ENCODE measurements at regions not wholly inside any gene's neighbourhood (a gene's known extent, or its start where the extent isn't known, plus 50 kb on each side); places are given as distances from the start of the nearest gene placed in this dataset.

GRCh38 chr10:131663351-131663750, 237.5 kb upstream of the PPP2R2D start:
- no peak overlapping the region for H3K4me3 ChIP-seq (ENCODE audit: low read depth, low read length)
- no peak for DNase-seq (ENCODE audit: low read depth)
- H3K27me3 ChIP-seq (ENCODE audit: control insufficient read depth, insufficient read depth, low read length), result no peaks in the 10 kb centered on the region
- TF ChIP-seq CTCF (IDR thresholded peaks at IDR 0.05; ENCODE audit: insufficient read depth, low read length, poor library complexity, severe bottlenecking), result no peak
- no peaks in the 10 kb centered on the region for H3K36me3 ChIP-seq (ENCODE audit: control insufficient read depth, insufficient read depth, low read length)

- Histone ChIP-seq H3K36me3 (ENCODE audit: control insufficient read depth, insufficient read depth, low read length) (no peaks in the 10 kb centered on the region), H3K27me3 (ENCODE audit: control insufficient read depth, insufficient read depth, low read length) (no peaks in the 10 kb centered on the region), H3K4me3 (ENCODE audit: low read depth, low read length) (no peak overlapping the region)
- TF ChIP-seq CTCF (IDR thresholded peaks at IDR 0.05; ENCODE audit: insufficient read depth, low read length, poor library complexity, severe bottlenecking), result no peak
- no peak for DNase-seq (ENCODE audit: low read depth)
These were observed 234.7 kb upstream of the PPP2R2D start for GRCh38 chr10:131666091-131666490.

- Histone ChIP-seq H3K4me3 (ENCODE audit: low read depth, low read length) (no peak overlapping the region), H3K27me3 (ENCODE audit: control insufficient read depth, insufficient read depth, low read length) (no peaks in the 10 kb centered on the region), H3K36me3 (ENCODE audit: control insufficient read depth, insufficient read depth, low read length) (no peaks in the 10 kb centered on the region)
- TF ChIP-seq CTCF (IDR thresholded peaks at IDR 0.05; ENCODE audit: insufficient read depth, low read length, poor library complexity, severe bottlenecking), result no peak
- no peak for DNase-seq (ENCODE audit: low read depth)
These were observed 233.8 kb upstream of the PPP2R2D start for GRCh38 chr10:131667047-131667446.

GRCh38 chr10:131667561-131667960, 233.2 kb upstream of the PPP2R2D start:
- Histone ChIP-seq H3K36me3 (ENCODE audit: control insufficient read depth, insufficient read depth, low read length) (no peaks in the 10 kb centered on the region), H3K27me3 (ENCODE audit: control insufficient read depth, insufficient read depth, low read length) (no peaks in the 10 kb centered on the region), H3K4me3 (ENCODE audit: low read depth, low read length) (no peak overlapping the region)
- DNase-seq (ENCODE audit: low read depth), result no peak
- no peak for TF ChIP-seq CTCF (IDR thresholded peaks at IDR 0.05; ENCODE audit: insufficient read depth, low read length, poor library complexity, severe bottlenecking)

GRCh38 chr10:131668903-131669302, 231.9 kb upstream of the PPP2R2D start:
- H3K27me3 ChIP-seq (ENCODE audit: control insufficient read depth, insufficient read depth, low read length), result no peaks in the 10 kb centered on the region
- H3K36me3 ChIP-seq (ENCODE audit: control insufficient read depth, insufficient read depth, low read length), result no peaks in the 10 kb centered on the region
- TF ChIP-seq CTCF (IDR thresholded peaks at IDR 0.05; ENCODE audit: insufficient read depth, low read length, poor library complexity, severe bottlenecking), result no peak
- no peak for DNase-seq (ENCODE audit: low read depth)
- H3K4me3 ChIP-seq (ENCODE audit: low read depth, low read length), result no peak overlapping the region

GRCh38 chr10:131669838-131670237, 231.0 kb upstream of the PPP2R2D start:
- DNase-seq (ENCODE audit: low read depth), result no peak
- no peaks in the 10 kb centered on the region for H3K27me3 ChIP-seq (ENCODE audit: control insufficient read depth, insufficient read depth, low read length)
- no peak overlapping the region for H3K4me3 ChIP-seq (ENCODE audit: low read depth, low read length)
- no peaks in the 10 kb centered on the region for H3K36me3 ChIP-seq (ENCODE audit: control insufficient read depth, insufficient read depth, low read length)
- TF ChIP-seq CTCF (IDR thresholded peaks at IDR 0.05; ENCODE audit: insufficient read depth, low read length, poor library complexity, severe bottlenecking), result no peak

Measured in kidney epithelial cell (primary cell).